NOMO-1 treated with dmso at 0.1 percent for 144 hours (cell line): ENCODE measurements at regions not wholly inside any gene's neighbourhood (a gene's known extent, or its start where the extent isn't known, plus 50 kb on each side); places are given as distances from the start of the nearest gene placed in this dataset.

Experiments used
- DNase-seq: peaks from one replicate; lab custom pipeline; 2025; ENCODE audit not compliant: unreplicated experiment; lab: John Stamatoyannopoulos, UW

GRCh38 chr2:177340158-177340557, 52.4 kb upstream of the AGPS start:
- DNase-seq, result no peak

GRCh38 chr2:177342736-177343135, 49.8 kb upstream of the AGPS start:
- no peak for DNase-seq
